ENCODE measurements at regions not wholly inside any gene's neighbourhood (a gene's known extent, or its start where the extent isn't known, plus 50 kb on each side); places are given as distances from the start of the nearest gene placed in this dataset.

- no peaks in the 10 kb centered on the region for H3K36me3 ChIP-seq (replicated peaks)
- no peak overlapping the region for H3K27ac ChIP-seq
- no peak for TF ChIP-seq CTCF (IDR thresholded peaks at IDR 0.05; ENCODE audit: low read depth, low read length, missing control alignments)
- H3K4me3 ChIP-seq (ENCODE audit: low read depth, low read length) = no peak overlapping the region
- in situ Hi-C loops (cut with HindIII; ENCODE audit: low pct_ligation_motif_present, low sequenced_read_pairs) = no loop called here
- no peaks in the 10 kb centered on the region for H3K27me3 ChIP-seq (replicated peaks)
- DNase-seq = no peak
Measured at GRCh38 chr2:144235050-144235449, 284.9 kb downstream of the ZEB2 start.

GRCh38 chr2:144234542-144234871 lies 285.4 kb downstream of the ZEB2 start:
- DNase-seq = no peak
- no peak for TF ChIP-seq CTCF (IDR thresholded peaks at IDR 0.05; ENCODE audit: low read depth, low read length, missing control alignments)
- Histone ChIP-seq H3K27me3 (replicated peaks) (no peaks in the 10 kb centered on the region), H3K36me3 (replicated peaks) (no peaks in the 10 kb centered on the region), H3K27ac (no peak overlapping the region), H3K4me3 (ENCODE audit: low read depth, low read length) (no peak overlapping the region)
- in situ Hi-C loops (cut with HindIII; ENCODE audit: low pct_ligation_motif_present, low sequenced_read_pairs) = no loop called here

- no peak for DNase-seq
- Histone ChIP-seq H3K36me3 (replicated peaks) (no peaks in the 10 kb centered on the region), H3K4me3 (ENCODE audit: low read depth, low read length) (no peak overlapping the region), H3K27ac (no peak overlapping the region), H3K27me3 (replicated peaks) (no peaks in the 10 kb centered on the region)
- TF ChIP-seq CTCF (IDR thresholded peaks at IDR 0.05; ENCODE audit: low read depth, low read length, missing control alignments) = no peak
- in situ Hi-C loops (cut with HindIII; ENCODE audit: low pct_ligation_motif_present, low sequenced_read_pairs) = no loop called here
Measured at GRCh38 chr2:144233733-144234541, 286.0 kb downstream of the ZEB2 start.

- Histone ChIP-seq H3K27me3 (replicated peaks) (no peaks in the 10 kb centered on the region), H3K4me3 (ENCODE audit: low read depth, low read length) (no peak overlapping the region), H3K27ac (no peak overlapping the region), H3K36me3 (replicated peaks) (no peaks in the 10 kb centered on the region)
- in situ Hi-C loops (cut with HindIII; ENCODE audit: low pct_ligation_motif_present, low sequenced_read_pairs) = no loop called here
- DNase-seq = no peak
- no peak for TF ChIP-seq CTCF (IDR thresholded peaks at IDR 0.05; ENCODE audit: low read depth, low read length, missing control alignments)
Measured at GRCh38 chr2:144233317-144233716, 286.6 kb downstream of the ZEB2 start.

- in situ Hi-C loops (cut with HindIII; ENCODE audit: low pct_ligation_motif_present, low sequenced_read_pairs) = no loop called here
- TF ChIP-seq CTCF (IDR thresholded peaks at IDR 0.05; ENCODE audit: low read depth, low read length, missing control alignments) = no peak
- peak; percentile 10 for DNase-seq
- Histone ChIP-seq H3K4me3 (ENCODE audit: low read depth, low read length) (no peak overlapping the region), H3K27me3 (replicated peaks) (no peaks in the 10 kb centered on the region), H3K27ac (no peak overlapping the region), H3K36me3 (replicated peaks) (no peaks in the 10 kb centered on the region)
Measured at GRCh38 chr2:144230448-144231085, 289.4 kb downstream of the ZEB2 start.

Measured in brain microvascular endothelial cell (primary cell).